ENCODE measurements at regions not wholly inside any gene's neighbourhood (a gene's known extent, or its start where the extent isn't known, plus 50 kb on each side); places are given as distances from the start of the nearest gene placed in this dataset.
A peak's percentile ranks its signal among the peaks of the same experiment; 100 is the strongest.
"Not testable (repeated sequence)": the region's sequence is repeated elsewhere in the genome, so short reads cannot be mapped to it uniquely, and the experiment has no call there.

DNA sequence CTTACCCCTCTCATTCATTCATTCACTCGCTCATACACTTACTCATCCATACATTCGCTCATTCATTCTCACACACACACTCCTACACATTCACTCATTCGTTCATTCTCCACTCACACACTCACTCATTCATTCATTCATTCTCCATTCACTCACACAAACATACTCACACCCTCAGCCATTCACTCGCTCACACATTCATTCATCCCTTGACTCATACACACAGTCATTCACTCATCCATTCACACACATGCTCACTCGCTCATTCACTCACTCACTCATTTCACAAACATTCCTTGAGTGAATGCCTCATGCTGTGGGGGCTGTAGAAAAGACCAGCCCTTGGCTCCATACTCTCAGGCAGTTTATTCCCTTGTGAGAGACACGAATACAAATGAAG, 151.1 kb upstream of the MAMLD1 start:
- no peak for DNase-seq (ENCODE audit: low read depth)

DNA sequence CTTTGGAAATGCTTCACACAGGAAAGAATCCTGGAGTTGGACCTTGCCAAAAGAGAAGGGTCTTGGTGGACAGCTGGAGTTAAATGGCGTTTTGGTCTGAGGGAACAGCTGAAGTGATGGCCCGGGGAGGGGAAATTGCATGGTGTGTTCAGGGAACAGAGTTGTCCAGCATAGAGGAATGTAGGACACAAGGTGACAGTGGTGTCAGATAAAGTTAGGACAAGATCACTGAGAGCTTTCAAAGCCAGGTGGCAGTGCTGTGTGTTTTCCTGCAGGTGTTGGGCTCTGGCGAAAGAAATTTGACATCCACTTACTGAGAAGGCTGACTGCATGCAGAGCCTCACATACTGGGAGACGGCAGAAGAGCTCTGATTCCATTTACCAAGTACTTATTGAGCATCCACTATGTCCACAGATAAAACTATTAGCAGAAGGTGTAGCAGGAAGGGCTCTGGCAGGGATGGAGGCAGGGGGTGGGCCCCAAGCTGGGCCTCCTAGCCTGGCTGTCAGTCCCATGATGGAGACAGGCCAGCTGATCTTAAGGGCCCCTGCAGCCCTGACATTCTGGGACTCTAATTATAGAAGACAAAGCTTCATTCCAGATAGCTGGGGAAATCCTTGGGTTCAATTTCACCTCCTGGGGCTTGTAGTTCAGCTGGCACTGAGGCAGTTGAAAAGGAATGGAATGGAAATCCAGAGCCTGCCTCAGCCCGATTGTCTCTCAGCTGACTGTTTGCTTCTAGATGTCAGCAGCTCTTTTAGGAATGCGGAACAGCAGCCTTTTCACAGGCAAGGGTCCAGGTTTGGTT, 150.2 kb upstream of the MAMLD1 start:
- DNase-seq (ENCODE audit: low read depth) = no peak

DNA sequence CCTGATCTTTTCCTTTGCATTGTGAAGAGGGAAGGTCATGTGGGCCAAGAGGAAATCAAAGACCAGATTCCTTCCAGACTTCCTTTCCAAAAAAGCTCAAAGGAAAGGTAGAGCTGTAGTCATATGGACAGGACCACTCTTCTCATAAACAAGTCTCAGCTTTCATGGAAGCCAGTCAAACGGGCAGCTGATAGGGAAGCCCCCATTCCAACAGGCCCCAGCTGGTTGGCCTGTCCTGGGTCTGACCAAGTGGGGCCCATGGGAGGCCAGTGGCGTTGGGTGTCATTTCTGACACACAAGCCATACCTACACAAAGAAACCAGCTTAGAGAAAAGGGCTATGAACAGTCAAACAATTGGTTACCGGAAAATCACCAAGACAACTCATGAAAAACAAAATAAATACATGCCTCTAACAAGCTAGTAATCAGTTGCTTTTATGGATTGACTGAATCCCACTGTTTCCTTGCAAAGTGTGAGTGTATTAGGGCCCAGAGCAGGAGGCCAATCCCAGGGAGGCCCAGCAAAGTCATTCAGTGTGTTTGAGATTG, 149.6 kb upstream of the MAMLD1 start:
- DNase-seq (ENCODE audit: low read depth) = no peak

DNA sequence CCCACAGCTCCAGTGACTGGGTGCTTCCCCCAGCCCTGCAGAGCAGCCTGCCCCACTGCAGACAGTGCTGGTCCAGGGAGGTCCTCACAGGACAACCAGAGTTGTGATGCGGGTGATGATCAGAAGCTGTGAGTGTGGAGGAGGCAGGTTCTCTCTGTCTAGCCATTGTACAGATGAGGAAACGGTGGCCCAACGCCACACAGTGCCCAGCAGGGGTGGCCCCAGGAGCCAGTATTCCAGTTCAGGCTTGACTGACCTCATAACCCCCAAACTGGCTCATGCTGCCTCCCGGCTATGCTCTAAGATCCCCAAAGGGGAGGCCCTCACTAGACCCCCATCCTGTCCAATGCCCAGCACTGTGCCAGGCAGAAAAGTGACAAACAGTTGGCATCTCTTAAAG, 147.1 kb upstream of the MAMLD1 start:
- not testable (repeated sequence) for DNase-seq (ENCODE audit: low read depth)

DNA sequence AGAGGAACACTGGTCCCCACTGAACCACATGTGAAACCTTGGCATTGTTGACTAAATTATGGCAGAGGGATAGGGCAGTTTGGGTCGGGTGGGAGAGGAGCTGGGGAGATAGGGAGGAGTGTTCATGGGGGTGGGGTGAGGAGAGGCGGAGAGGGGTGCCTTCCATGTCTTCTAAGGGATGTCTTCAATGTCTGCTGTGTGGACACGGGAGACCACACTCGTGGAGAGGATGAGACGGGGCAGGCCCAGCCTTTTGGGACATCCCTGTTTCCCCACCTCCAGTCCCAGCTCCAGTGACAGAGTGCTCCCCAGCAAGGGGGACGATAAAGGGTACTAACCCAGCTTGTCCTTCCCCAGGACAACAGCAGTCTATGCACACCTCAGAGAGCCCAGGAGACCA, 146.4 kb upstream of the MAMLD1 start:
- no peak for DNase-seq (ENCODE audit: low read depth)

DNA sequence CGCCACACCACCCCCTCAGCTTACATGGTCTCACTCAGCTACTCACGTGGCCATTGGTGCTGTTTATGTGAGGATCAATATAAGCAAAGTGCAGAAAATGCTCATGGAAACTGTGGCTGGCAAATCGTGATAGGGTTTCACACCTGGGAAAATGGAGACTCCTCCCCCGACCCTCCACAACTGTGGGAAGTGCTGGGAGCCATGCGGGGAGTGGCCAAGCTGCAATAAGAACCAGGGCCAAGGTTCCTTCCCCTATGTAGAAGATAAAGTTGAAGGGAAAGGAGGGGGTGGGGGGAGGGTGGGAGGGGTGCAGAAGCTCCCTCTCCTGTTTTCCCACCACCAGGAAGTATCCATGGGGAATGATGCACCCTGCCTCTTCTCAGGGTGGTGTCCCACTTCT, 145.5 kb upstream of the MAMLD1 start:
- DNase-seq (ENCODE audit: low read depth) = no peak

DNA sequence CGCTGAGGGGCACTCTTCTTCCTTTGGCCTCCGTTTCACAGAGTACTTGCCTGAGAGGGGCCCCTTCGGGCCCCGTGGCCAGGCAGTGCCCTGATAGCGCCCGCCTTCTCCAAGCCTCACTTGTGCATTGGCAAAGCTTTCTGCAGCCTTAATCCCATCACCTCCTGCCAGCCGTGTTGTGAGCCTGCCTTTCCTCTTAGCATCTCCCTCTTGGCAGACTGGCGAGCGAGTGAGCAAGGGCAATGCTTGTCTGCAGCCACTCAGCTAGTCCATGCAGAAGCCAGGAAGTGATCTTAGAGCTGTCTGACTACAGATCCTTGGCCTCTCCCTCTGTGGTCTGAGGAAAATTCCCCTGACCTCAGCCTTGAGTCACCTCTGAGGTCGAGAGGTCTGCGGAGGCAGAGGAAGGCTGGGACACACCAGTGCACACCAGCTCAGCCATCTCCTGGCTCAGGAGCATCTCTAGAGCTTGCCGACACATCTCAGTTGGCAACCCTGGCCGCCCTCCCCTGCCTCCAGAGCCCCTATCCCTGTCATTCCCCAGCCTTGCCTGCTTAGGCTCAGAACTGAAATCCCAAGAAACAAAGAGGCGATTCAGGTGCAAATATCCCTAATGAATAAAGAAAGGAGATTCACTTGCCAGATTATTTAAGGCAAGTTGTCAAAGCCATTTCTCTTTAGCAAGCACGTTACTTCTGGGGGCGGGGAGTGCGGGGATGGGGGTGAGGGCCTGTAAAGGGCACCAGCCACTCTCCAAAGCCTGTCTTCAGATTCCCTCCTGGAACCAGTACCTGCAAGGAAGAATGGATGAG, 143.5 kb upstream of the MAMLD1 start:
- peak; percentile 87 for DNase-seq (ENCODE audit: low read depth)

DNA sequence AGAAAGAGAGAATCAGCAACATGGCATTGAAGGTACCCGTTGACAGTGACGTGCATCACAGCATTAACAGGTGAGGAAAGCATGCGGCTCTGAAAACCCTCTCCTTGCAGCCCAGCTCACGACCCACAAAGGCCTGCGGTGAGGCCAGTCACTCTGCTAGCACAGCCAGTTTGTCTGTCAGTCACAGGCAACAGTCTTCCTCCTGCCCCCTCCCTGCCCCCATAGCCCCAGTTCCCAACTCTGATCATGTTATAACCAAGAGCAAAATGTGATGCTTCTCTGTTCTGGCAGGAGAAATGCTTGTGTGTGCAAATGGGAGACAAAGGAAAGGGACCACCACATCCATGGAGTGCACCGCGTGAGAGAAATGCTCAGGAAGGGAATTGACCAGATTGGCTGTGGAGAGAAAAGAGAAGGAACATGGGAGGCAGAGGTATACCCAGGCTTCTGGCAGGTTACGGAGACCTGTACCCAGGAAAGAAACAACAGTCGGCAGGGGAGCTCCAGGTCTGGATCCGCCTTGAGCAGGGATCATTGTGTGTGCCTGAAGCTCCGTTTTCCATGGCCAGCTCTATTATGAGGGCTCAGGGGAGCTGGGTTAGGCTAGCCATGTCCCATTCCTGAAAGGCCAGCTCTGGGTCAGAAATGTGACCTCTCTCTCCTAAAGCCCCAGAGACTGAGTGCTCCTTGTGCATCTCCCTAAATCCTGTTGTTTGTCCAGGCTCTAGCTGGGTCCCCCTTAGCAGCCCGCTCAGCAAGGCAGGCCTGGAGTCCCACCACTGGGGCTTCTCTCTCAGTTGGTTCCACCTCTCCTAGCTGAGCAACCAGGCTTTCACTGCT, 139.7 kb upstream of the MAMLD1 start:
- no peak for DNase-seq (ENCODE audit: low read depth)

DNA sequence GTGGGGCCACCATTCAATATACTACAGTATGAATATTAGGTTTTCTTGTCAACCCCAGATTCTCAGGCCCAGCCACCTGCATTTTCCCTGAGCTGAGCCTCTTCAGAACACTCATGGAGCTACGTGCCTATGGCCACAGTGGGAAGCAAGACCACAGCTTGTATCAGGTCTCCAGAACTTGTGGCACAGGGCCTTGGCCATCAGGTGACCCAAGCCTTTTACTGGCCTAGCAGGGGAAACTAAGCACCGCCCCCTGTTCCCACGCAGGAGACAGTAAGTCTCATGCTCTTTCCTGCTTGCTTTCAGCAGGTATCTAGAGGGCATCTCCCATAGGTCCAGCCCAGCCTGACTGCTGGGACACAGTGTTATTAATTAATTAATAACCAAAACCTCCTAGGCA, 138.4 kb upstream of the MAMLD1 start:
- DNase-seq (ENCODE audit: low read depth) = no peak

DNA sequence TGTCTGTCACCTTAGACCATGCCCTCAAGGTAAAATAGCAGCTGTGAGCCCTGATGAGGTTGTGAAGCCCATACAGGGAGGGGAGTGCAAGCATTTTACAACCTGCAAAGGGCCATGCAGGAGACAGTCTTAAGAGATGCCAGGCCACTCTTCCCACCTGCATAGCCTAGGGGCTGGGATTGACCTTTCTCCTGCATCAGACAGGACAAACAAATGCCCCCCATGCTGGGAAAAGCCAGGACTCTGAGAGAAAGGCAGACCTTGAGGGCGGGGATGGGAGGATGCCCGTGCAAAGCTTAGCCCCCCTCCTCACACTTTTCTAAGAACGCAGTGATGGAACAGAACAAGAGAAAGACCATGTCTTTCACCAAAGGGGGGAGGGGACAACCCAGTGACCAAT, 137.9 kb upstream of the MAMLD1 start:
- no peak for DNase-seq (ENCODE audit: low read depth)

DNA sequence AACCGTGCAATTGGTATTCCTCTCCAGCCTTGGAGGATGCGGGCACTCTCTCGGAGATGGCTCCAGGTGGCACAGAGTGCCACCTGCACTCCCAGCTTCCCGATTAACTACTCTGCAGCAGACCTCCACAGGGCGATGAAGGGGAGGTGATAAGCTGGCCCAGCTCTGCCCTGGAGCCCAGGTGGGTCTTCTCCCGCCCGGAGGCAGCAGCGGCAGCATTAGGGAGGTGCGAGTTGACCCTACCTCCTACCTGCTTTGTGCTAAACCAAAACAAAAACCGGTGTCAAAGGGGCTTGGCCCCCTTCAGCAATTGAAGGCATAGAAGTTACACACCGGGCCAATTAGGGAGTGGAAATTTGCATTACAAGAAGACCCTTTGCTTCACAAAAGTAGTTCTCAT, 137.4 kb upstream of the MAMLD1 start:
- no peak for DNase-seq (ENCODE audit: low read depth)

DNA sequence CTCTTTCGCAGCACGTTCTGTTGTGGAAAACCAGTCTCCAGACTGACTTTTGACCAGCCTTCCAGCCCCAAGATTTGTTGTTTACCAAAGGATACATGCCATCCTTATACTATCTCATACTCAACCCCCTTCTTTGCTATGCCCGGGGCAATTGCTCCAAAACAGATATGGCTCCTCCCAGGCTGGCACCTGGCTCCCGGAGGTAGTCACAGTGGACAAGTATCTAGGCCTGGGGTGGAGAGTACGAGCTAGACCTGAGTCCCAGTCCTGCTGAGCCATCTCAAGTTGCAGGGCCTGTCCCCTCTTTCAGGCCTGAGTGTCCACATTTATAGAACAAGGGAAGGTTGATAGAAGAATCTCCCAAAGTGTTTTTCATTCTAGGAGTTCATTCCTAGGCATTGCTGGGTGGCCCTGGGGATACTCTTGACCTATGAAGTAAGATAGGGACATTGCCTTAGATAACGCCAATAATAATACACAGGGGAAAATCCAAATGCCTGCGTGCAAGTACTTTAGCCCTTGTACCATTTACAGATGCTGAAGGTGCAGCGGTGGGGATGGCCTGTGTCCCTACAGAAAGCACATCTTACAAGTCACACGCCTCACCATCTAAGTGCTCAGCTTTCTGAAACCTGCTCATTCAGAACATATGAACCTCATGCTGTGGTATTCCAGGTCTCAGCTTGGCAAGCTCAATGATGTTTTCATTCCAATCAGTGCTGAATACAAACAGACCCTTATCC, 136.7 kb upstream of the MAMLD1 start:
- no peak for DNase-seq (ENCODE audit: low read depth)

DNA sequence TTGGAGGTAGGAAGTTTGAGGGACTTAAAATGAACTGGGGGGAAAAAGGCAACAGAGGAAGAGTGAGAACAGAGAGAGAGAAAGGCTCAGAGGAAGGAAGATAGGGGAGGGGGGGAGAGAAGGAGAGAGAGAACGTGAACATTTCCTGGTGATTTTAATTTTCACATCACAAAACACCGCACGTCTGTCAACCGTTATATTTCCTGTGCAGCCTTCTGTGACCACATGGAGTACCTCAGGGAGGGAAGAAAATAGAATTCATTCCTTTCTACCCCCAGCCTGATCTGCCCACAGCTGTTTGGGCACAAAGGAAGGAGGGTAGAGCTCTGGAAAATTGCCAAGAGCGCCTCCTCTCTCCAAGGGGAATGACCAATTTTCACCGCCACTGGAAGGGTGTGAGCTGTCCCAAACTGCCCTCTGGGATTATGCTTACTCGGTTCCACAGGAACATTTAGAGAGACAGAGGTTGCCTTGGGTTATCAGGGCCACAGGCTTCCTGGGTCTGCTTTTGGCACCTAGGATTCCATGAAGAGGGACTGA, 135.7 kb upstream of the MAMLD1 start:
- peak; percentile 57 for DNase-seq (ENCODE audit: low read depth)

DNA sequence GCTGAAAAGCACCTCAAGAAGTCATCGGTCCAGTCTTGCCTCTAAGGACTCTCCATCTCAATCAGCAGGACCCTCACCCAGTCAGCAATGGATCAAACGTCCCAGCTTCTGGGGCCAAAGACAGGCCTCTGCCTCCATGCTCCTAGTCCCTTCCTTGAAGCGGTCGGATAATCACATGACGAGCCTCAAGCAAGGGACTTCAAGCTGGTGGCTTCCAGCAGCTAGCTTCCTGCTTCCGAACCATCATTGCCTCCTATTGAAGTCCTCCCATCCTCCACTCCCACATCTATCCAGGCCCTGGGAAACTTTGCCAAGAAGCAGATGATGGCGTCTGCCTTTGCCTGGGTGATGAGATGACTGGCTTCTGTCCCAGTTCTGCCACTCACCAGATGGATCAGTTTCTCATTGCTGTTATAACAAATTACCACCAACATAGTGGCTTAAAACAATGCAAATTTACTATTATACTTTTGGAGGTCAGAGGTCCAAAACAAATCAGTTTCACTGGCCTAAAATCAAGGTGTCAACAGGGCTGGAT, 135.2 kb upstream of the MAMLD1 start:
- no peak for DNase-seq (ENCODE audit: low read depth)

DNA sequence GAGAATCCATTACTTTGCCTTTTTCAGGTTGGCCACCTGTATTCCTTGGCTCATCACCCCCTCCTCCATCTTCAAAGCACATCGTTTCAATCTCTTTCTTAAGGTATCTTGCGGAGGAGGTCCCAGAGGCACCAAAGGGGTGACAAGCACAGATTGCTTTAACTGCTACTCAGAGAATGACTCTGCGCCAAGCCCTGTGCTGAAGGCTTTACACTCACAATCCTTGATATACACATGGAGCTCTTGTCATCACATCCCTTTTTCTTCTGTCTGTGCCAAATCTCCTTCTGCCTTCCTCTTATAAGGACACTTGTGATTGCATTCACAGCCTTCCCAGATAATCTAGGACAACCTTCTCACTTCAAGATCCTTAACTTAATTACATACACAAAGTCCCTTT, 134.7 kb upstream of the MAMLD1 start:
- no peak for DNase-seq (ENCODE audit: low read depth)

DNA sequence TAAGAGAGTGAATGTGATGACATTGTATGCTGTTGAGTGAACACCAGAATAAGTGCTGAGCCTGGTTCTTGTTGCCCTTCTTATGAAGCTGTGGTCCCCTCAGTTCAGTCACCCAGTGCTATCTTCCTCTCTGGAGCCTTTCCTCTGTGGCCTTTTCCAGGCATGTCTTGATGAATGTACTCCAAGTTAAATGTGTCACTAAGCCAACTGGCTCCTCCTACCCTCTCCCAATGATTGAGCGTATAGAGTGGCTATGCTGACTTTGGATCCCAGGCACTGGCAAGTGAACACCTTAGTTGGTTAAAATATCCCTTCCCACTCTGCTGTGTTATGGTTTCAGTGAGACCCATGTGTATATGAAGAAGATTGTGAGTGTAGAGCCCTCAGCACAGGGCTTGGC, 134.1 kb upstream of the MAMLD1 start:
- DNase-seq (ENCODE audit: low read depth) = no peak

DNA sequence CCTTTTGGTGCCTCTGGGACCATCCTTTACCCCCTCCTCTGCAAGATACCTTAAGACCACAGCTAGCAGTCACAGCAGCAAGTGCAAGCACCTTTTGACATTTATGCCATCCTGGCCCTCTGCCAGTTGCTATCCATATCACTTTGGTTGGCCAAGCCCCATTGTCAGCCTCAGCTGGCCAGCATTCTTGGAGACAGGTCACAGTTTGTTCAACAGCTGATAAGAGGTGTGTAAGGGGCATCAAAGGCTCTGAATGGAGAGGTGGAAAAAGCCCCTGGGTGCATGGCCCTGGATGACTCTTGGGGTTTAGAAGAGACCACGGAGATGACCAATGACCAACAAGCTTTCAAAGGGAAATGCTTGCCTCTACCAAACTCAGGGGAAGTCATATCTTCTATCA, 133.6 kb upstream of the MAMLD1 start:
- DNase-seq (ENCODE audit: low read depth) = no peak

DNA sequence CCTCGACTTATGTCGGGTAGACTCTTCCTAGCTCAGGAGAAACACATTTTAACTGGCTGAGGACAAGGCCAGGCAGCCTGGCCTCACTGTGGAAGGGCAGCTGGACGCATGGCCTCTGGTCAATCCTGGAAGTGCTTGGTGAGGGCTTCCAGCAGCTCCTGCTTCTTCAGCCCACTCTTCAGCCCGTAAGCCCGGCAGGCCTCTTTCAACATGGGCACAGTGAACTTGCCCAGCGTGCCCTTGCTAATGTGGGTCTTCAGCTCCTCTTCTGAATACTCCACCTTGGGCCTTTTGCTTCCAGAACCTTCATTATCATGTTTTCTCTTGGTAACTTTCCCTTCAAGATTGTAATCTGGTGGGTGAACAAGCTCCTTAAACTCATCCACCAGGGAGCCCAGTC, 132.2 kb upstream of the MAMLD1 start:
- not testable (repeated sequence) for DNase-seq (ENCODE audit: low read depth)

DNA sequence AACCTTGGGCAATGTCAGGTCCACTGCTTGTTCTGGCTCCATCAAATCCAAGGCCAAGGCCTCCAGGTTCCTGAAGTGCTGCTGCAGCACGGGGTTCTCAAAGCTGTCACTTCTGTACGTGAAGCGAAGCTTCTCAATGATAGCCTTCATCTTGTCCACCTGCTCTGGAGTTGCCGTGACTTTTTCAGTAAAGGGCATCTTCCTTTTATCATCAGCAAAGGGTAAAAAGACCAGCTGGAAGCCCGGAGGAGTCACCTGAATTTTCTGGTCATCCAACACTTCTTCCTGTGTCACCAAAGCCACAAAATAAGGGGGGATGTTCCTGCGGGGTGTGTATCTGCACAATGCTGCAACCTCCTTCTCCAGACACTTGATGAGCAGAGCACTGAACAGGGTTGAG, 131.7 kb upstream of the MAMLD1 start:
- not testable (repeated sequence) for DNase-seq (ENCODE audit: low read depth)

DNA sequence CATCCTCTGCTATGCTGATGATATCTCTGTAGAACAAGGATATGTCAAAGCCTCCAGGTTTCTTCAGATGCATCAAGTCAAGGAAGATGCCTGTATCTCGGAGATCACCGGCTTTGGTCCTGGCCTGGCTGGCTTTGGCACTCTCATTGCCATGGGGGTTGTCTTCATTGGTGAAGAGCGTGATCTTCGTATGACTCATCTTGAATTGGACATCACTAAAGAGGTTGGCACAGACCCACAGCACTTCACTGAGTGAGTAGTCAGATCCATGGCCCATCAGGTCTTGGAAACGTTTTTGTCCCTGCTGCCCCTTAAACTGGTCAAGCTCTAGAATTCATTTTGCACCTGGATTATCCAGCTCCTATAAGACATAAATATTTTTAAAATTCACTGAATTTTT, 130.9 kb upstream of the MAMLD1 start:
- not testable (repeated sequence) for DNase-seq (ENCODE audit: low read depth)

DNA sequence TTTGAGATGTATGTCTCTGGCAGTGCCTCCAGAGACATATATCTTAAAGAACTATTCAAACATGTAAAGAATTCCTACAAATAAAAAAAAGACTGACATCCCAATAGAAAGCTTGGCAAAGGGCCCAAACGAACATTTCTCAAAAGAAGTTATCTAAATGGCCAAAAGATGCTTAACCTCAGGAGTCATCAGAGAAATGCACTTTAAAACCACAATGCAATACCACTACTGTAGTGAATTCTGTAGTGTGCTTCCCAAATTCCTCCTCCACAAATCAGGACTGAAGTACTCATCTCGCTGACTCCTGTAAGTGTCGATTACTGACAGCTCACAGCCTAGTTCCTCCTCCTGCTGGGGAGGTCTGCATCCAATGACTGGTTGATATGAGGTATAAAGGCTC, 129.0 kb upstream of the MAMLD1 start:
- peak; percentile 51 for DNase-seq (ENCODE audit: low read depth)

All from LHCN-M2 (cell line).